ENCODE measurements at regions not wholly inside any gene's neighbourhood (a gene's known extent, or its start where the extent isn't known, plus 50 kb on each side); places are given as distances from the start of the nearest gene placed in this dataset.

DNA sequence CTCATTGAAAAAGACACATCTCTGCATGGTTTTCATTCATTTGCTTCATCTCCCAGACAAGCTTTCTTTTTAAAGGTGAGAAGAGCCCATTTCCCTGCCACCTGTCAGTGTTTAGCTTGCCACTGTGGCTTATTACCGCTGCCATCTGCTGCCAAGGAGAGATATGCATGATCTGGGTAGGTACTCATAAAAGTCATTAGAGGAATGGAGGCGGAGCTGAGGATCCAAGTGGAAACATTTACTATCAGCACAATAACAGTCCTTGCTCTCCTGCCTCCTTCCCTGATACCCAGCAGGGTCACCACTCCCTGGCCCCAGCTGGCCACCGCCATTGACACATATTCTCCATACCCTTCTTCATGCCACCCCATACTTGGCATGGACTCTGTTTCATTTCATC lies 390.4 kb downstream of the TSN start:
- TF ChIP-seq FOXP2 (optimal IDR thresholded peaks at IDR 0.05; ENCODE audit: borderline replicate concordance, extremely low read depth, extremely low read length, insufficient read depth), result no peak
- TF ChIP-seq, protein P1, sequence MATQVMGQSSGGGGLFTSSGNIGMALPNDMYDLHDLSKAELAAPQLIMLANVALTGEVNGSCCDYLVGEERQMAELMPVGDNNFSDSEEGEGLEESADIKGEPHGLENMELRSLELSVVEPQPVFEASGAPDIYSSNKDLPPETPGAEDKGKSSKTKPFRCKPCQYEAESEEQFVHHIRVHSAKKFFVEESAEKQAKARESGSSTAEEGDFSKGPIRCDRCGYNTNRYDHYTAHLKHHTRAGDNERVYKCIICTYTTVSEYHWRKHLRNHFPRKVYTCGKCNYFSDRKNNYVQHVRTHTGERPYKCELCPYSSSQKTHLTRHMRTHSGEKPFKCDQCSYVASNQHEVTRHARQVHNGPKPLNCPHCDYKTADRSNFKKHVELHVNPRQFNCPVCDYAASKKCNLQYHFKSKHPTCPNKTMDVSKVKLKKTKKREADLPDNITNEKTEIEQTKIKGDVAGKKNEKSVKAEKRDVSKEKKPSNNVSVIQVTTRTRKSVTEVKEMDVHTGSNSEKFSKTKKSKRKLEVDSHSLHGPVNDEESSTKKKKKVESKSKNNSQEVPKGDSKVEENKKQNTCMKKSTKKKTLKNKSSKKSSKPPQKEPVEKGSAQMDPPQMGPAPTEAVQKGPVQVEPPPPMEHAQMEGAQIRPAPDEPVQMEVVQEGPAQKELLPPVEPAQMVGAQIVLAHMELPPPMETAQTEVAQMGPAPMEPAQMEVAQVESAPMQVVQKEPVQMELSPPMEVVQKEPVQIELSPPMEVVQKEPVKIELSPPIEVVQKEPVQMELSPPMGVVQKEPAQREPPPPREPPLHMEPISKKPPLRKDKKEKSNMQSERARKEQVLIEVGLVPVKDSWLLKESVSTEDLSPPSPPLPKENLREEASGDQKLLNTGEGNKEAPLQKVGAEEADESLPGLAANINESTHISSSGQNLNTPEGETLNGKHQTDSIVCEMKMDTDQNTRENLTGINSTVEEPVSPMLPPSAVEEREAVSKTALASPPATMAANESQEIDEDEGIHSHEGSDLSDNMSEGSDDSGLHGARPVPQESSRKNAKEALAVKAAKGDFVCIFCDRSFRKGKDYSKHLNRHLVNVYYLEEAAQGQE (IDR thresholded peaks at IDR 0.05; ENCODE audit: insufficient read depth in 1 of 2, low read depth in 2 of 2, low read length in 2 of 2), result no peak
- TF ChIP-seq POLR2AphosphoS5 (IDR thresholded peaks at IDR 0.05; ENCODE audit: low read depth, low read length), result no peak
- TF ChIP-seq SIN3A (IDR thresholded peaks at IDR 0.05; ENCODE audit: borderline replicate concordance, insufficient read depth, low read length), result no peak
- TF ChIP-seq TAF1 (IDR thresholded peaks at IDR 0.05; ENCODE audit: borderline replicate concordance, insufficient read depth, low read length), result no peak

DNA sequence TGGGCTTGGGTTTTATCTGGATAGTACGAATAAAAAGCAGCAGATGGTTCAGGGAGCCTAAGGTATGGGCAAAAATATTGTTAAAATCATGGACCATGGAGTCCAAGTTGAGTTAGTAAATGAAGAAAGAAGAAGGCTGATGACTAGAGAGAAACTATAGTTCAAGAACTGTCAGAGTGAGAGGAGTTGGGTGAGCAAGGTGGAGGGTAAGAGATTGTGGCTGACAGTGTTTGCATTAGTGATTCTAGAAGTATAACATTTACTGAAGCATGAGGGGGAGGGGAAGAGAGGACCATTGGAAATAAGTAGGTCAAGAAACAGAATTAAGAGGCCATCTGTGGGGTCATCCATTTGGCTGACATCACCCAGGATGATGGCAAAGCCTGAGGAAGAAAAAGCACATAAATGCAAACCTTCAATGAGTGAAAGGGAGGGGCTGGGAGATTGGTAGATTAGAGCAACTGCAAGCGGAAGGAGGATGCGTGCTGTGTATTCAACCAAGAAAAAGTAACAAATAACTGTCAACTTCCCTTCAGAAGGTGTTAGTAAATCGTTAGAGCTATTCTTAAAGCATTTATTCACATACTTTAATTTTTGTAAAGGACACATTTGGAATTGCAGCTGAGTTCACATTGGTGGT lies 392.8 kb downstream of the TSN start:
- TF ChIP-seq, protein P1 (IDR thresholded peaks at IDR 0.05; ENCODE audit: insufficient read depth in 1 of 2, low read depth in 2 of 2, low read length in 2 of 2), result no peak
- no peak for TF ChIP-seq SIN3A (IDR thresholded peaks at IDR 0.05; ENCODE audit: borderline replicate concordance, insufficient read depth, low read length)

DNA sequence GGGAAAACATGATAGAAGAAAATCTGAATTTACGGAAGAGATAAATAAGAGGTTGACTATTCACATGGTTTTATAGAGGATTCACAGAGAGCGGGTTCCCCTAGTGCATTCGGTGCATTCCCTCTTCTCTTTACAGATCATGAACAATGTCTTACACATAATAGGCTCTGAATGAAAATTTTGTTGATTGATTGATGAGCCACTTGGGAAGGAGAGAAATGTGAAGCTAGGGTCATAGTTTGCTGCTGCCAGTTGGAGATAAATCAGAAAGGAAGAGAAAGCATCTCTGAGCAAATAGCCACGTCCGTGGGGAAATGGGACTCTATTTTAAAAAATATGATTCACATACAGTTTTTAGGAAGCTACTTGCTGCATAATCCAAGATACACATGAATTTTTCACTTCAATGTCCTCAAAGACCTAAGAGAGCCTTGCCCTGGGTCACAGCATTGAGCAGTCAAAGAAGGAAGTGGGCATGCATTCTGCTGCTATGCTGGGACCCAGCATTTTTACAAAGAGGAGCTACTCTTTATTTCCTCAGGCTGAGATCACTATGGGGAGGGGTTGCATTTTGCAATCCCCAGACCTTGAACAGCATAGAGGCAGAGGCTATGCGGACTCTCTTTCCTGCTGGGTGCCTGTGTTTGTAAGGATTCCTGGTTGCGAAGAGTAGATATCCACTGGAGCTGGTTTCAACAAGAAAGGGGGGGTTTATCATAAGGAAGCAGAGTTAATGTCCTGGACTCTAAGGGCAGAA lies 395.3 kb downstream of the TSN start:
- TF ChIP-seq SIN3A (IDR thresholded peaks at IDR 0.05; ENCODE audit: borderline replicate concordance, insufficient read depth, low read length), result no peak
- no peak for TF ChIP-seq POLR2AphosphoS5 (IDR thresholded peaks at IDR 0.05; ENCODE audit: low read depth, low read length)
- TF ChIP-seq FOXP2 (optimal IDR thresholded peaks at IDR 0.05; ENCODE audit: borderline replicate concordance, extremely low read depth, extremely low read length, insufficient read depth), result no peak
- no peak for TF ChIP-seq TAF1 (IDR thresholded peaks at IDR 0.05; ENCODE audit: borderline replicate concordance, insufficient read depth, low read length)
- TF ChIP-seq, protein P1 (IDR thresholded peaks at IDR 0.05; ENCODE audit: insufficient read depth in 1 of 2, low read depth in 2 of 2, low read length in 2 of 2), result no peak

DNA sequence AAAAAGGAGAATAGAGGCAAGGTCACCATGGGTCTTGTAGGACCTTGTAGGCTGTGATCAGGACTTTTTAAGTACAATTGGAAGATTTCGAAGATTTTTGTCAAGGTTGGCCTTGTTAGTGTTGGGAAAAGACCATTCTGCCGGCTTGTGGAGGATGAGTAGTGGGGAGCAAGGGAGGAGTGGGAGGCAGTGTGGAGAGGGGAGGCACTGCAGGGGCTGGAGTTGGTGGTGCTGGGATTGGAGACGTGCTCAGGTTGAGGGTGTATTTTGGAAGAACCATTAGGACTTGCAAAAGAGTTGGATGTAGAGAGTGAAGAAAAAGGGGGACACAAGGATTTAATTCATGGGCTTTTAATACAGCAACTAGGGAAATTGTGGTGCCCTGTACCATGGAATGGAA lies 397.1 kb downstream of the TSN start:
- TF ChIP-seq FOXP2 (optimal IDR thresholded peaks at IDR 0.05; ENCODE audit: borderline replicate concordance, extremely low read depth, extremely low read length, insufficient read depth), result no peak
- no peak for TF ChIP-seq SIN3A (IDR thresholded peaks at IDR 0.05; ENCODE audit: borderline replicate concordance, insufficient read depth, low read length)
- no peak for TF ChIP-seq TAF1 (IDR thresholded peaks at IDR 0.05; ENCODE audit: borderline replicate concordance, insufficient read depth, low read length)
- TF ChIP-seq POLR2AphosphoS5 (IDR thresholded peaks at IDR 0.05; ENCODE audit: low read depth, low read length), result no peak
- TF ChIP-seq, protein P1 (IDR thresholded peaks at IDR 0.05; ENCODE audit: insufficient read depth in 1 of 2, low read depth in 2 of 2, low read length in 2 of 2), result no peak

All from PFSK-1 (cell line).